Ovary (tissue), 3 donors: ENCODE measurements at regions not wholly inside any gene's neighbourhood (a gene's known extent, or its start where the extent isn't known, plus 50 kb on each side); places are given as distances from the start of the nearest gene placed in this dataset.

Experiments
- EP300 ChIP-seq: sonication (generic); formaldehyde crosslinking; IDR thresholded peaks from one replicate; pipeline ENCODE4 v1.6.1; 2017; ENCODE audit warnings: antibody characterized with exemption
- POLR2A ChIP-seq: fragments of 450-650 bp; IDR thresholded peaks from one replicate; pipeline ENCODE4 v1.6.1; 2017; ENCODE audit warnings: antibody characterized with exemption, mild to moderate bottlenecking, moderate library complexity
- TF ChIP-seq, protein P1 (sequence below), 3 donors: fragments of 450-650 bp in 2 of 3; fragments of 200-600 bp in 1 of 3; IDR thresholded peaks; one replicate each; pipeline versions ENCODE4 v1.5.1 to v1.8.0; 2016 to 2022; ENCODE audit warnings: antibody characterized with exemption in 3 of 3, mild to moderate bottlenecking in 1 of 3
- donor health status: DM: no; HTN: no; CAD: no.

DNA sequence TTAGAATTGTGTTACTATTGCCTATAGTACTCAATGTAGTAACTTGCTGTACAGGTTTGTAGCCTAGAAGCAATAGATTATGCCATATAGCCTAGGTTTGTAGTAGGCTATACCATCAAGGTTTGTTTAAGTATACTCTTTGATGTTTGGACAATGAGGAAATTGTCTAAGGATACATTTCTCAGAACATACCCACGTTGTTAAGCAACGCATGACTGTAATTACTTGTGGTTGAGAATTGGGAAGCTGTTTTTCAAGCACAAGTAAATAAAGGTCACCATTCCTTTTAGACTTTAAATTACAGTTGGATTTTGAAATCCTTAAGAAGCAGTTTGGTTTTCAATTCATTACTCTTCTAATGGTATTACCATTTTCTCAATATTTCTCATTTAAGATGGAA lies 89.8 kb upstream of the KCNH7 start:
- TF ChIP-seq, protein P1, sequence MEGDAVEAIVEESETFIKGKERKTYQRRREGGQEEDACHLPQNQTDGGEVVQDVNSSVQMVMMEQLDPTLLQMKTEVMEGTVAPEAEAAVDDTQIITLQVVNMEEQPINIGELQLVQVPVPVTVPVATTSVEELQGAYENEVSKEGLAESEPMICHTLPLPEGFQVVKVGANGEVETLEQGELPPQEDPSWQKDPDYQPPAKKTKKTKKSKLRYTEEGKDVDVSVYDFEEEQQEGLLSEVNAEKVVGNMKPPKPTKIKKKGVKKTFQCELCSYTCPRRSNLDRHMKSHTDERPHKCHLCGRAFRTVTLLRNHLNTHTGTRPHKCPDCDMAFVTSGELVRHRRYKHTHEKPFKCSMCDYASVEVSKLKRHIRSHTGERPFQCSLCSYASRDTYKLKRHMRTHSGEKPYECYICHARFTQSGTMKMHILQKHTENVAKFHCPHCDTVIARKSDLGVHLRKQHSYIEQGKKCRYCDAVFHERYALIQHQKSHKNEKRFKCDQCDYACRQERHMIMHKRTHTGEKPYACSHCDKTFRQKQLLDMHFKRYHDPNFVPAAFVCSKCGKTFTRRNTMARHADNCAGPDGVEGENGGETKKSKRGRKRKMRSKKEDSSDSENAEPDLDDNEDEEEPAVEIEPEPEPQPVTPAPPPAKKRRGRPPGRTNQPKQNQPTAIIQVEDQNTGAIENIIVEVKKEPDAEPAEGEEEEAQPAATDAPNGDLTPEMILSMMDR (IDR thresholded peaks at IDR 0.05): no peak
- TF ChIP-seq POLR2A (no peak), EP300 (no peak)
